Right forelimb (tissue), 1 donor: ENCODE measurements at regions not wholly inside any gene's neighbourhood (a gene's known extent, or its start where the extent isn't known, plus 50 kb on each side); places are given as distances from the start of the nearest gene placed in this dataset.

Source experiments
- DNase-seq: peaks from one replicate; pipeline ENCODE4 v3.0.0-alpha.2; 2018

DNA sequence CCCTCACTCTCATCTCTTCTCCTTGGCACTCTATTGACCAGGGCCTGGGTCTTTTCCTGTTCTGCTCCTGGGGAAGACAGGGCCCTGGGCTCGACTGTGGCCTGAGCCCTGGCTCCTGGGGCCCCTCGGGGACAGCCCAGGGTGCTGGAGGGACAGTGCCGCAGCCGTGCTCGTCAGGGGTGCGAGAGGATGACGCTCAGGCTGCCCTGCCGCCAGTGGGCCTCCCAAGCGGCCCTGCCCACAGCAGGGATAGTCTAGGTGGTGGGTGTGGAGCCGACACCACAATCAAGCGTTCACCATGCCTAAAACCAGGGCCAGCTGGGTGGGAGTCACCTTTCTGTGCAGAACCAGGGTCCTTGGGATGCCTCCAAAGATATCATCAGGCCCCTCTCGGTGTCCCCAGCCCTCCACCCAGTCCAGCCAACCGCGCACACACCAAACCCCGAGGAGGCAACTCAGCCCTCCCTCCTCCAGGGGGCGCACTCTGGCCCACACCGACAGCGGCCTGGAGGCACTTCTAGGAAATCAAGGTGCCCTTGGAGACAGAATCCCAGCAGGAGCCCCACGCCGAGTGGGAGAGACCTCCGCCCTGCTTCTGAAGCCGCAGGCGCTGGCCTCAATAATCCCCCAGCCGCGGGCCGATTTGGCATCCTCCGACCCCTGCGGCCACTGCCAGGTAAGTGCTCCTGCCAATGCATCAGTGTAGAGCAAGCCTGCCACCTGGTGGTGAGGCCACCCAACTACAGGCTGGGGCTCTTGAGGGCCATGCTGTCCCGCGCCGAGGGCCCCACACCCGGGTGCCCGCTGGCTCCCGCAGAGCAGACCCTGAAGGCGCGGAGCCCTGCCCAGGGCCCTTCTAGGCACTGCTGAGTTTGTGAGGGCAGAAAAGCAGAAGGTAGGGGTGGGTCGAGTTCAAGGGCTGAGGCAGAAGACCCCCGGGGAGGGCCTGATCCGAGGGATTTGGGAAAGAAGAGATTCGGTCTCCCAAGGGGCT is 496.4 kb downstream of the BUD13 start:
- peak; percentile 86 for DNase-seq

DNA sequence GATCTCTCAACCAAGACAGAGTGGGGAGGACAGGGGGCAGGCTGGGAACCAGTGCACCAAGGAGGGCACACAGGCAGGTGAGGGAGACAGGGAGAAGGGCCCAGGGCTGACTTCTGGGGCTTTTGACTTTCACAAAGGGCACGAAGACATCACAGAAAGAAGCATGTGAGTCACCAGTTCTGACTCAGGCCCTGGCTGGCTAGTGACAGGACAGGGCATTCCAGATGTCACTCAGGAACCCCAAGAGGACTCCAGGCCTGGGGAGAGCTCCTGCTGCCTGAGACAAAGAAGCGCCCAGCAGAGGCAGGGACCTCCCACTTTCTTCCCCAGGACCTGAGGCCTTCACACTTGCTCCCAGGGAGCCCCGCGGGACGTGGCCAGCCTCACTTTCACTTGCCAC is 497.2 kb downstream of the BUD13 start:
- no peak for DNase-seq

DNA sequence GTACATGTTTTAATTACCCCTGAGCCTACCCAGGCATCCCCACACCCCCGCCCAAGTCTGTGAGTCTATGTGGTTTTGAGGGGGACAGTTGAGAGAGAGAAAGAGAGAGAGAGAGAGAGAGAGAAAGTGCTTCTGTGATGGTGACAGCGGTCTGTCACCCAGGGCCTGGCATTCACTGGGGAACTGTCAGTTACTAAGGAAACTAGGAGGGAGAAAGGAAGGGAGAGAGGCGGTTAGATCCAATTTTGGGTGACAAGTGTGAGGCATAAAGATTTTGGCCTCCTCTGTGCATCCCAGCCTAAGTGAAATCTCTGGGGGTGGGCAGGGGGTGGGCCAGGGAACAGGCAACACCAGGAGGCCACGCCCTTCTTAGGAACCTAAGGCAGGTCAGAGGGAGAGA is 498.3 kb downstream of the BUD13 start:
- no peak for DNase-seq

DNA sequence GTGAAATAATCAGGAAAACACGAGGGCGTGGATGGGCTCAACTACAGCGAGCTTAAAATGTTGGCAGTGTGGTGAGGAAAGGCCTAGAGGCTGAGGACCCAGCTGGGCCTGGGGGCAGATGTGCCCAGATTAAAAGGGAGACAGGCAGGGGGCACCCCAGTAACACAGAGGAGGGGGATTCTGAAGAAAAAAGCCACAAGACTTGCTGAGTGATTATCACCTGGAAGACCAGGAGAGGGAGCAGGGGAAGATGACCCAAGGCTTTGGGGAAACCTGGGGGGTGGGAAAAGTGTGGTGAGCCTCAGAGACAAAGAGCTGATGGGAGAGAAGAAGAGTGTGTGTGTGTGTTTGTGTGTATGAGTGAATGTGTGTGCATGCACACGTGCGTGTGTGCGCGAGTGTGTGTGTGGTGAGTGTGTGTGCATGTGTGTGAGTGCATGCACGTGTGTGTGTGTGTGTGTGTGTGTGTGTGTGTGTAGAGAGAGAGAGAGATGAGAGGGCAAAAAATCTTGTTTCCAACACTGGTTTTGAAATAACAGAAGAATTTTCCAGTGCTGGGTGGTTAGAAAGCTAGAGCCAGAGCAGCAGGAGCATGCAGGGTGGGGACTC is 500.5 kb downstream of the BUD13 start:
- DNase-seq: no peak

DNA sequence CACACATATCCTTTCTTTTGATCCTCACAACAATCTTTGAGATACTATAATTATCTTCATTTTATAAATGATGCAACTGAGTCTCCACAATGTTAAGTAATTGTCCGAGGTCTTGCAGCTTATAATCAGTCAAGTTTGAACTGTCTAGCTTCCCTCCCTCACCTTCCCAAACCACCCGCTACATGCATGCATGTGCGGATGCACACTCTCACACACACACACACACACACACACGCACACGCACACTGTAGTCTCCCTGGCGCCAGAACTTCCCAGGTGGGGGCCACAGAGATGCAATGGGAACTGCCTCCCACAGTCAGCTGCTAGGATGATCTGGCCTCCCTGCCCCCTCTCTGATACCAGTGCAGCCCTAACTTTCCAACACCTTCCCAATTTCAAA is 501.3 kb downstream of the BUD13 start:
- no peak for DNase-seq

DNA sequence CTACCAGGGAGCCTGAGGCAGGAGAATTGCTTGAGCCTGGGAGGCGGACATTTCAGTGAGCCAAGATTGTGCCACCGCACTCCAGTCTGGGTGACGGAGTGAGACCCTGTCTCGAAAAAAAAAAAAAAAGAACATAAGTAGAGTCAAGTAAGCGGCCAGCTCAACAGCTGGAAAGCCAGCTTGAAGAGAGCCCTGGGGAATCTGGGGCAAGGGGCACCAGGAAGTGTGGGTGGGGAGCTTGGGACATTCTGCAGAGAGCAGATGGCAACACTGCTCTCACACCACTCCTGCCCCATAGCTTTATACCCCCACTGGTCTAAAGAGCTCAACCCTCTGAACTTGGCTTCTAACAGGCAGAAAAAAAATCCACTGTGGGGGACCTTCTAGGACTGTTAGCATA is 505.6 kb downstream of the BUD13 start:
- no peak for DNase-seq

DNA sequence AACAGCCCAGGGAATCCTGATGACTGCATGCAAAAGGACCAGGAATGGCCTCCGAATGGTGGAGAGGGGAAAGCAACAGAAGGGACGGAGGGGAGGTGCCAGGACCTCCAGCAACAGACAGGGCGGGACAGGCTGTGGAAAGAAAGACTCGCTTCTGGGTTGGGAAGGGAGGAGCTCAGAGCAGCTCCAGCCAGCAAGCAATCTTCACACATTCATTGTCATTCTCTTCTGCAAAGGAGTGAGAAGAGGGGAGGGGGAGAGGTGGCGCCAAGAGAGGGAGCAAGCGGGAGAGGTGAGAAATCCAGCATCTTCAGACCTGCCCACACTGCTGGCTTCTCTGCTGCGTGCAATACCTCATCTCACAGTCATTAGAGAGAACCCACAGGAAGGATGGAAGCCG is 509.0 kb downstream of the BUD13 start:
- DNase-seq: no peak

DNA sequence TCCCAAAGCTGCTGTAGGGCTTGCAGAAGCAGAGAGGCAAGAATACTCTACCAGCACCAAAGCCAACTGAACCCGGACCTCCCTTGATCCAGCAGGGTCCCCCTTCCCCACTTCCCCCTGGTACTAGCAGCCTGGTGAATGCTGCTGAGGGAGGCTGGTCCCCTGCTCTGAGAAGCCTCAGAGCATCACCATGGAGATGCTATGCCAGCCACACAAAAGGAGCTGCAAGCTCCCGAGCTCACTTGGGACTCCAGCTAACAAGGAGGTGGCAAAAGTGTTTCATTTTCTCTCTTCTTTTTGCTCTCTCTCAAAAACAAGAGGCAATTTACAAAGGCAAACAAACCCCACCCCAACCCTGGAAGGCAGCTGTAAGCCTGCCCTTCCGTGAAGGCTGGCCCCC is 509.8 kb downstream of the BUD13 start:
- no peak for DNase-seq

DNA sequence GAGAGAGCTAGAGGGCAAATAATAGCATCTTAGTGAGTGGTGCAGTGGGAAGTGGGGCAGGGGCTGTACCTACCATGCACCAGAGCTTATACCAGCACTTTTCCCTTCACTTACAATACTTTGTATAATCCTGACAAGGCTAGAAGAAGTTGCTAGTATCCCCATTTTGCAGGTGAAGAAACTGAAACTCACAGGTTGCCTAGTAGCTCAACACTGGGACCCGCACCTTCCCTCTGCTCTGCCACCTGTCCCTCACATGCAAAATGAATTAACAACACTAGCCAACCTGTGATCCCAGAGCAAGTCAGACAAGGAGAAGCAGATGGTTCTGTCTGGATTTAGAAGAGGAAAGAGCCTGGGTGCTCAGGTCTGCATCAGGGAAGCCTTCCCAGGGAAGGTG is 510.4 kb downstream of the BUD13 start:
- no peak for DNase-seq

DNA sequence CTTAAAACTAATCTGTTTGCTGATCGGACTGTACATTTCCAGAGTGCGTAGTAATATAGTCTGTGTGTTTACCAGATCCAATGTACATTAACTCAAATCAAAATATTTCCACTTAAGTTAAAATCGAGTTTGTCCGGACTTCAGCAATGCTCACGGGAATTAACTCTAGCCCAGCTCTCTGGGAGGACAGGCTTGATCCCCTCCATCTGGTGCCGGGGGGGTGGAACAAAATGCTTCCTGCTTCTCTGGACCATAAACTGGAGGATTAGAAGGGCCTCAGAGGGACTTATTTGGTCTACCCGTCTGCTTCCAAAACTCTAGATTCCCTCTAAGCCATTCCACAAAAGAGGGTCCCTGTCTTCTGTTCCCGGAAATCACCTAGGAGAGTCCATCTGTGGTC is 511.2 kb downstream of the BUD13 start:
- DNase-seq: no peak

DNA sequence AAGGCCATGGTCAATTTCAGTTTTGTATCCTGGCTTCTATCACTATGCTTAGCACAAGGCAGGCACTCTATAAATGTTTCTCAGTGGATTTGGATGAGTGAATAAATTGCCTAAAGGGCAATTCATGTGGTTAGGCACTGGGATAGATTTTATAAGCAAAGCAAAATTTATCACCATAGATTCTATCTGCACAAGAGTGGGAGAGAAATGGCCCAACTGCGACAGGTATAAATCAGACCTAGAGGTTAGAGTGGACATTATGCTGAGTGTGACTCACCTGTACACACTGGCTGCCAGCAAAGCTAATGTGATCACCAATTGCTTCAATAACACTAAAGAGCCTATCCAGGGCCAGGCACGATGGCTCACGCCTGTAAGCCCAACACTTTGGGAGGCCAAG is 514.0 kb downstream of the BUD13 start:
- no peak for DNase-seq

DNA sequence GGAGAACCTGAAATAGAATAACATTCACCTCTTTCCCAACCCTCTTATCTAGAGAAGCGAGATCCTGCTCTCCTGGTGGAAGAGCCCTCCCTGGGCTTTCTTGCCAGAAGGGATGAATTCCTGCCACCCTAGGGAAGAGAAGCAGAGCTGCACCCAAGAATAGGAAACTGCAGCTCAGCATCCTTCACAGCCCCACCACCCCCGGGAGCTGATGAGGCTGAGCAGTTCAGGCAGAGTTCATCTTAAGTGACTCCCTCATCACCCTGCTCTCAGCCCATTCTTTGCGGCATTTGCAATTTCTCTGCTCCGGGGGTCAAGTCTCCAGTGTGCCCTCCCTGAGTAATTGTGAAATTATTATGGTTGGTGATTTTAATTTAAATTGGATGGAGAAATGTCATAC is 514.9 kb downstream of the BUD13 start:
- DNase-seq: no peak

DNA sequence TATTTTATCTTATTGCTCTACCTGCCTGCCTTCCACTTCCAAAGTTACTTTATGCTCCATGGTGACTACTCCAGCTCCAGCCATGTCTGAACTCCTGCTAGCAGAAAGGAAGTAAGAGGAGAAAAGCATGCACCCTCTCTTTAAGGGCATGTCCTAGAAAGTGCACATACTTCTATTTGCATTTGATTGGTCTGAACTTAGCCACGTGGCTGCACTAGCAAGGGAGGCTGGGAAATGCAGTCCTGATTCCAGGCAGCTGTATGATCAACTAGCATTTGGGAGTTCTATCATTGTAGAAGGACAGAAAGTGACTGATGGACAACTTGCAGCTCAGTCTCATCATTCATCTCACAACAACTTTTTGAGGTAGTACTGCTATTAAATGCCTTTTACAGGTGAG is 515.7 kb downstream of the BUD13 start:
- no peak for DNase-seq

DNA sequence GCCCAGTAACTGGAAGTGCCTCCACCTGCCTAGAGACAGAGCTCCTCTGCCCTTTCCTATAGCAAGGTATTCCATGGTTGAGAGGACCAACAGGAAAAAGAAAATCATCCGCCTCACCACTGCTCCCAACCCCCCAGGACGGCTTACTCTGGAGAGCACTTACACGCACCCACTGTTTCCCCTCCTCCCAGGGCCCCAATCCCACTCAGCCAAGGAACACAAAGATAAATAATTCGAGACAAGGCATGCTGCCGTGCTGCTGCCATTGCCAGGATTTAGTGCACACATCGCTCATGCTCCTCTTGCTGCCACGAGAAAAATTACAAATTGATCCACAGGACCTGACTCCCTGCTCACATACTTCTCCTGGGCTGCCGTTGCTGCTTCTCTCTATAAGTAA is 516.6 kb downstream of the BUD13 start:
- no peak for DNase-seq

DNA sequence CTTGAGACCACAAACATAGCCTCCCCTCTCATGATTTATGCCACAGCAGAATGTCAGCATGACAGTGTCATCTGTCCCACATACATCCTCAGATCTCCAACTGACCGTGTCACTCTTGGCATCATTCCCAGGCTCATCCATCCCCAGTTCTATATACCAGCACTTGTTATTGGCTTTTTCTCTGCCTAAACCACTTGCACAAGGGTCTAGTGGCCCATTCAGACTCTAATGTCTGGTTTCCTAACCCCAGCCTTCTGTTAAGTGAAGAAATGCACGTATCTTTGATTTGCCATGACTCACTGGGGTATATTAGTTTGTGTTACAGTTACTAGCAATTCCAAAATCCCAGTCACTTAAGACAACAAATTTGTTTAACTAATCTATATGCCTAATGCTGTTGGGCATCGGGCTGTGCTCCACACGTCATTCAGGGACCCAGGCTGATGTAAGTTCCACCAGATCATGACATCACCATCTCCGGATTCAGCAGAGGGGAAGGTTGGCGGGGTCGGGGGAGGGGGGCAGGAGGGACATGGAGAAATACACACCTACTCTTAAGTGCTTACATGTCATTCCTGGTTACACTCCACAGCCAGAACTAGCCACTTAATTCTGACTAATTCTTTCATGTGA is 517.4 kb downstream of the BUD13 start:
- DNase-seq: no peak

DNA sequence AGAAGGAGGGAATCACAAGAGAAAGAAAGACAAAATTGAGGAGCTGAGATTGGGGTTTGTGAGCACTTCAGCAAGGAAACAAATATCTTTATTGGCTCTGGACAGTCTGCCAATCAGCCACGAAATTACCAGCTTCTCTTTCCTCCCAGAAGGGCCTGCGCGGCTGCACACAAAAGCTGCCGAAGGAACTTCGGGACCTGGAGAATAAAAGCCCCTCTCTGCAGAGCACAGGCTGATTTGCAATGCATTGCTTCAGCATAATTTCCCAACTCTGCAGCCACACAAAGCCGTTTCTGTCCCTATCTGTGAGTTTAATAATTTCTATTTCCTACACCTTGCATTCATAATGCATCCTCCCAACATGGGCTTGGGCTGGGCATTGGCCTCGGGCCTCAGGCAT is 522.6 kb downstream of the BUD13 start:
- no peak for DNase-seq

DNA sequence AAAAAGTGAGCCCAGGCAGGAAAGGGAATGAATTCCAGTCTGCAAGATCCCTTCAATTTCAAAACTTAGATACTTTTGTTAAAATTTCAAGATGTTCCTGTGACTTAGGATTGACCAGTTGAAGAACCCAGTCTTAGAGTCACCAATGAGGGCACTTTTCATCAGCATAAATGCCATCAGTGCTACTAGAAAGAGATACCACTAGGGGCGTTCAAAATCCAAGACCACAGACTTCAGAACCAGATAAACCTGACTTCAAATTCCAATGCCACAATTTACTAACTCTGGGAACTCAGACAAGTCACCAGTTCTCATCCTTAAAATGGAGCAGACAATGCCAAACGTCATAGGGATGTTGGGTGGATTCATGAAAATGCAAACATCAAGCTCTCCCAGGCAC is 523.2 kb downstream of the BUD13 start:
- DNase-seq: no peak

DNA sequence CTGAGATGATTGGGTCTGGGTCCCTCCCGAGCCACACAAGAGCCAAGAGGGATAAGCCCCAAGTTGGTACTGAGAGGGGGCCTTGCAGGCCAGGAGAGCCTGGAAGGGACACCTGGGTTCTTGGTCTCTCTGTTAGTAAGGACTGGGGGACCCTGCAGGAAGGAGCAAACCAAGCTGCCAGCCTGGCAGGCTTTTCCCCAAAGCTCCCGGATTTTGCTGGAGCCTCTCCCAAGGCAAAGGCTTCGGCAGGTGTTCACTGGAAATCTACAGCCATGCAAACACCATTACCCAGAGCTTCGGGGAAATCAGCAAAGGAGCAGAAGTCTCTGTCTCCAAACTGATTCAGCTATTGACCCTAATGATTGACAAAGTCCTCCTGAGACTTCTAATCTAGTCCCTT is 527.9 kb downstream of the BUD13 start:
- DNase-seq: no peak

DNA sequence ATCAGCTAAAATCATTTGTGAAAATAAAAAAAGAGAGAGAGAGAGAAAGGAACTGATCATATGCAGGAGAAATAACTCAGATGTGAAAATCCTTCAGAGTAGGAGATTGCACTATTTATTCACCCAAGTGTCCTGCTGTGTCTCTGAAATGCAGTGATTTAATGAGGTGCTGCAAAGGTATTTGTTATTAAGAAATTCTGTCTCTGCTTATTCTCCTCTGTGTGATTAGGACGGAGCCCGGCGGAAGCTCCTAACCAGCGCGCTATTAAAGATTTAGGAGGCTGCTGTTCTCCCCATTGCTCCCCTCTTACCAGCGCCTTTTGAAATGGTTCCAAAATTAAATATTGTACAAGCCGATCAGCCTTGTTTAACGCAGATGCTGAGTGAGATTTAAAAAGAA is 528.3 kb downstream of the BUD13 start:
- DNase-seq: no peak

DNA sequence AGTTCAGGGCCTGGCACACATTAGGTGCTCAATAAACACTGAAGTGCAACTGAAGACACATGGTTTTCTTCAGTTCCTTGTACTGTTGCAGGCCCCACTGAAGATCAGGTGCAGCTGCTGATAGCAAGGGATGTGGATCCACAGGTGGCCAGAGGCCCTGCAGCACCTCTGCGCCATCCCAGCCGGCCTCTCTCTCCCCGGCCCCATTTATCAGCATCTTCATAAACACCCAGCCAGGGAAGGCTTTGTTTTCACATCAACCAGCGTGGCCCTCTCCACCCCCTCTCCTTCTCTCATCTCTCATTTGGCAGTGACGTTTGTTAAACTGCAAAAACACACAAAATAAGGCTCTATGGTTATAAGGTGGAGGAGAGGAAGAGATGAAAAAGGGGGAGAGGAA is 528.8 kb downstream of the BUD13 start:
- DNase-seq: no peak

DNA sequence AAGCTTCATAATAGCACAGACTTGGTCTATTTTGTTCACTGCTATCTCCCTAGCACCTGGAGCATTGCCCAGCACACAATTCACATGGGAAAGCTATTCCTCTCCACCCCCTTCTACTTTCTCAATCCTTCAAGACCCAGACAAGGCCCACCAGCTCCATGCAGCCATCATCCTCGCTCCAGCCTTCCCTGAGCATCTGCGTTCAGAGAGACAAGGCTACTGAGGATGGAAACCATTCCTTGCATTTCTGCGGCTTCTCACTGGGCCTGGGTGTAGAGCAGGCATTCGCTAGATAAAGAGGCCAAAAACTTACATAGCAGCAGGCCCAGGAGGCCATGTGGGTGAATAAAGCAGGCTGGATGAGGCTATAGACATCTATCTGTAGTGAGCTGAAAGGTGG is 530.8 kb downstream of the BUD13 start:
- DNase-seq: no peak

DNA sequence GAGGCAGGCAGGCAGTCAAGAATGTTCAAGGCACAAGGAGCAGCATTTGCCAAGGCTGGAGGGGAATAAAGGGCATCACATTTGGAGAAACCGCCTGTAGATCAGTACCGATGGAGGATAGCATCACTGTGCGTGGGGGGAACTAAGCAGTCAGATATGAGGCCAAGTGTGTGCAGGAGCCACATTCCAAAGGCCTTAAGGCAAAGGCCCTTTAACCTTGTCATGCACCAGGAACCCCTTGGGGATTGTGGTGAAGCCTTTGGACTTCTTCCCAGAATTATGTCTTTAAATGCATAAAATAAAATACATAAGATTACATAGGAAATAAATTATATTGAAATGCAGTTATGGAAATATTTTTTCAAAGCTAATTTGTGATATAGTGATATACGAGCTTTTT is 532.1 kb downstream of the BUD13 start:
- DNase-seq: no peak

DNA sequence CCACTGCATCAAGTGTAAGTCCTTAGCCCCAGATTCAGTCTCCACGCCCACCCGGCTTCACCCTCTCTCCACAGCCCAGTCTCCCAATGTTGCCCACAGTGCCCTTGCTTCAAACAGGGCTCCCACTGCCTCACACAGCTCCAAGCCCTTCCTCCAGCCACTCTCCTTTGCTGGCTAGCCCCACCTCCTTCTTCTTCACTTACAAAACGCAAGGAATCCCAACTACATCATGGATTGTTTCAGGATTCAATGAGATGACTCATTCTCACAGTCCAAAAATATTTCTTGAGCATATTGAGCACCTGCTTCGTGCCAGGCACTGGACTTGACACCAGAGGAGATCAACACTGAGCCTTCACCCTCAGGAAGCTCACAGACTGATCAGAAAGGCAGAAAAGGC is 533.5 kb downstream of the BUD13 start:
- no peak for DNase-seq

DNA sequence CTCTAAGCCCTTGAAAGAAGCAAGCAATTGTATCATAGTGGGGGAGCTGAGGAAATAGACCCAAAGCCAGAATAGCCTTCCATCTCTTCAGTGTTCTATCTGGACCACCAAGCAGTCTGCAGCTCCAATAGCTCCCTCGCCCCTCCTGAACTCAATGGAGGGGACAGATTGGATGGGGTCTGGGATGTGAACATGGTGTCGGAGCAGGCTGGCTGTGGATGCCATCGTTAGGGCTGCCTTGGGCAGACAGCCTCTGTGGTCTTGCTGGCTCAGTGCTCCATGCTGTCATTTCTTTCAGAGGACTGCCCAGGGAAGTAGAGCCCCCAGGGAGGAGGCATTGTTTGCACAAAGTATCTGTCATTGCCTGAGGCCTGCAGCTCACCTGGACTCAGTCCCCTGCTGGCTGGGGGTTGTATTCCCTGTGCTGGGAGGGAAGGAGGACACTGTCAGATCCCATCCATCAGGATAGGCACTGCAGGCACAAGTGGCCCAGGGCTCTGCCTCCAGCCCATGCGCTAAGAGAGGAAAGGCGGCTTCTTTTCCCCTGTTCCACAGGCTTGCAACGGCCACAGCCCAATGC is 537.7 kb downstream of the BUD13 start:
- DNase-seq: no peak
